IgD-negative memory B cell (primary cell): ENCODE measurements at regions not wholly inside any gene's neighbourhood (a gene's known extent, or its start where the extent isn't known, plus 50 kb on each side); places are given as distances from the start of the nearest gene placed in this dataset.

Source experiments
- H3K27ac Mint-ChIP-seq, 3 donors: one replicate each; pipeline ENCODE4 v1.8.0; 2020 to 2022; ENCODE audit warnings: mild to moderate bottlenecking in 3 of 3, mixed read lengths in 3 of 3, moderate library complexity in 1 of 3
- H3K27me3 Mint-ChIP-seq: one replicate; pipeline ENCODE4 v1.8.0; 2021; ENCODE audit warnings: mixed read lengths
- H3K36me3 Mint-ChIP-seq: one replicate; pipeline ENCODE4 v1.8.0; 2020; ENCODE audit warnings: mild to moderate bottlenecking, mixed read lengths
- H3K4me1 Mint-ChIP-seq, 3 donors: one replicate each; pipeline ENCODE4 v1.8.0; 2020 to 2022; ENCODE audit warnings: mixed read lengths in 3 of 3, mild to moderate bottlenecking in 1 of 3
- H3K4me3 Mint-ChIP-seq, 4 donors: one replicate each; pipeline ENCODE4 v1.8.0; 2020 to 2022; ENCODE audit warnings: mild to moderate bottlenecking in 4 of 4, mixed read lengths in 4 of 4, moderate library complexity in 3 of 4
- H3K9me3 Mint-ChIP-seq, 3 donors: one replicate each; pipeline ENCODE4 v1.8.0; 2020 to 2021; ENCODE audit warnings: mixed read lengths in 3 of 3, mild to moderate bottlenecking in 1 of 3

GRCh38 chr20:11094196-11094595 is 420.4 kb upstream of the JAG1 start:
- no peaks in the 10 kb centered on the region for H3K36me3 Mint-ChIP-seq
- peaks cover 0 to 12% (median 4%) of the 10 kb centered on the region in 3 donors for H3K9me3 Mint-ChIP-seq
- H3K27ac Mint-ChIP-seq, result no peak overlapping the region
- no peak overlapping the region for H3K4me3 Mint-ChIP-seq
- H3K27me3 Mint-ChIP-seq, result no peaks in the 10 kb centered on the region
- H3K4me1 Mint-ChIP-seq, result no peaks in the 10 kb centered on the region

- Mint-ChIP-seq H3K27me3 (no peaks in the 10 kb centered on the region), H3K27ac (no peak overlapping the region), H3K9me3 (peaks cover 0 to 12% (median 4%) of the 10 kb centered on the region in 3 donors), H3K4me3 (no peak overlapping the region), H3K4me1 (no peaks in the 10 kb centered on the region), H3K36me3 (no peaks in the 10 kb centered on the region)
Measured at GRCh38 chr20:11094711-11095110, 420.9 kb upstream of the JAG1 start.

GRCh38 chr20:11098888-11099287 is 425.1 kb upstream of the JAG1 start:
- no peaks in the 10 kb centered on the region for H3K4me1 Mint-ChIP-seq
- H3K4me3 Mint-ChIP-seq, result no peak overlapping the region
- no peaks in the 10 kb centered on the region for H3K27me3 Mint-ChIP-seq
- H3K27ac Mint-ChIP-seq, result no peak overlapping the region
- H3K9me3 Mint-ChIP-seq, result peaks cover 0 to 6% (median 2%) of the 10 kb centered on the region in 3 donors
- H3K36me3 Mint-ChIP-seq, result no peaks in the 10 kb centered on the region

- H3K9me3 Mint-ChIP-seq, result peaks cover 0 to 7% (median 2%) of the 10 kb centered on the region in 3 donors
- no peaks in the 10 kb centered on the region for H3K36me3 Mint-ChIP-seq
Measured at GRCh38 chr20:11101243-11101642, 427.4 kb upstream of the JAG1 start.

GRCh38 chr20:11101696-11102095 is 427.9 kb upstream of the JAG1 start:
- Mint-ChIP-seq H3K9me3 (peaks cover 0 to 6% (median 2%) of the 10 kb centered on the region in 3 donors), H3K27me3 (no peaks in the 10 kb centered on the region), H3K4me1 (no peaks in the 10 kb centered on the region), H3K36me3 (no peaks in the 10 kb centered on the region), H3K27ac (peak overlapping the region in 2 of 3 donors; percentile 37 to 40), H3K4me3 (no peak overlapping the region)

More at GRCh38 chr20:11101243-11101642, 427.4 kb upstream of the JAG1 start:
- Mint-ChIP-seq H3K4me3 (no peak overlapping the region), H3K27me3 (no peaks in the 10 kb centered on the region), H3K4me1 (no peaks in the 10 kb centered on the region), H3K27ac (peak overlapping the region in 2 of 3 donors; percentile 37 to 83)

- H3K9me3 Mint-ChIP-seq, result peaks cover 0 to 6% (median 2%) of the 10 kb centered on the region in 3 donors
- H3K4me1 Mint-ChIP-seq, result no peaks in the 10 kb centered on the region
- no peaks in the 10 kb centered on the region for H3K36me3 Mint-ChIP-seq
- no peaks in the 10 kb centered on the region for H3K27me3 Mint-ChIP-seq
- H3K4me3 Mint-ChIP-seq, result no peak overlapping the region
- H3K27ac Mint-ChIP-seq, result no peak overlapping the region
Measured at GRCh38 chr20:11103866-11104265, 430.1 kb upstream of the JAG1 start.

GRCh38 chr20:11108102-11108810 is 434.5 kb upstream of the JAG1 start:
- no peaks in the 10 kb centered on the region for H3K4me1 Mint-ChIP-seq
- no peaks in the 10 kb centered on the region for H3K36me3 Mint-ChIP-seq
- no peak overlapping the region for H3K27ac Mint-ChIP-seq
- H3K27me3 Mint-ChIP-seq, result no peaks in the 10 kb centered on the region
- H3K4me3 Mint-ChIP-seq, result no peak overlapping the region
- H3K9me3 Mint-ChIP-seq, result peaks cover 2 to 6% (median 2%) of the 10 kb centered on the region in 3 donors

- no peaks in the 10 kb centered on the region for H3K4me1 Mint-ChIP-seq
- no peak overlapping the region for H3K4me3 Mint-ChIP-seq
- no peaks in the 10 kb centered on the region for H3K36me3 Mint-ChIP-seq
- no peaks in the 10 kb centered on the region for H3K27me3 Mint-ChIP-seq
- no peak overlapping the region for H3K27ac Mint-ChIP-seq
- peaks cover 2 to 12% (median 2%) of the 10 kb centered on the region in 3 donors for H3K9me3 Mint-ChIP-seq
Measured at GRCh38 chr20:11110535-11110934, 436.7 kb upstream of the JAG1 start.

- H3K4me3 Mint-ChIP-seq, result no peak overlapping the region
- H3K27me3 Mint-ChIP-seq, result no peaks in the 10 kb centered on the region
- peaks cover 2 to 11% (median 2%) of the 10 kb centered on the region in 3 donors for H3K9me3 Mint-ChIP-seq
- H3K4me1 Mint-ChIP-seq, result no peaks in the 10 kb centered on the region
- no peaks in the 10 kb centered on the region for H3K36me3 Mint-ChIP-seq
- H3K27ac Mint-ChIP-seq, result no peak overlapping the region
Measured at GRCh38 chr20:11111191-11111590, 437.4 kb upstream of the JAG1 start.

GRCh38 chr20:11112832-11113231 is 439.0 kb upstream of the JAG1 start:
- no peak overlapping the region for H3K27ac Mint-ChIP-seq
- peaks cover 2 to 11% (median 2%) of the 10 kb centered on the region in 3 donors for H3K9me3 Mint-ChIP-seq
- H3K4me3 Mint-ChIP-seq, result no peak overlapping the region
- no peaks in the 10 kb centered on the region for H3K4me1 Mint-ChIP-seq
- H3K27me3 Mint-ChIP-seq, result no peaks in the 10 kb centered on the region
- no peaks in the 10 kb centered on the region for H3K36me3 Mint-ChIP-seq

- H3K27me3 Mint-ChIP-seq, result no peaks in the 10 kb centered on the region
Measured at GRCh38 chr20:11114382-11114781, 440.6 kb upstream of the JAG1 start.

GRCh38 chr20:11117808-11118528 is 444.2 kb upstream of the JAG1 start:
- Mint-ChIP-seq H3K4me1 (no peaks in the 10 kb centered on the region), H3K9me3 (peaks cover 0 to 11% (median 0%) of the 10 kb centered on the region in 3 donors), H3K27ac (no peak overlapping the region), H3K4me3 (no peak overlapping the region), H3K27me3 (no peaks in the 10 kb centered on the region), H3K36me3 (no peaks in the 10 kb centered on the region)

More at GRCh38 chr20:11114382-11114781, 440.6 kb upstream of the JAG1 start:
- Mint-ChIP-seq H3K4me3 (no peak overlapping the region), H3K4me1 (no peaks in the 10 kb centered on the region), H3K27ac (no peak overlapping the region), H3K9me3 (peaks cover 0 to 11% (median 2%) of the 10 kb centered on the region in 3 donors), H3K36me3 (no peaks in the 10 kb centered on the region)

GRCh38 chr20:11118802-11119380 is 445.1 kb upstream of the JAG1 start:
- Mint-ChIP-seq H3K4me1 (no peaks in the 10 kb centered on the region), H3K36me3 (peaks cover 1% of the 10 kb centered on the region), H3K27ac (no peak overlapping the region), H3K4me3 (no peak overlapping the region), H3K9me3 (peaks cover 0 to 8% (median 1%) of the 10 kb centered on the region in 3 donors), H3K27me3 (no peaks in the 10 kb centered on the region)

GRCh38 chr20:11119573-11119972 is 445.8 kb upstream of the JAG1 start:
- no peaks in the 10 kb centered on the region for H3K4me1 Mint-ChIP-seq
- H3K27ac Mint-ChIP-seq, result no peak overlapping the region
- H3K36me3 Mint-ChIP-seq, result peaks cover 1% of the 10 kb centered on the region
- H3K9me3 Mint-ChIP-seq, result peaks cover 0 to 8% (median 1%) of the 10 kb centered on the region in 3 donors
- H3K4me3 Mint-ChIP-seq, result no peak overlapping the region
- H3K27me3 Mint-ChIP-seq, result no peaks in the 10 kb centered on the region

- H3K36me3 Mint-ChIP-seq, result peaks cover 1% of the 10 kb centered on the region
- H3K9me3 Mint-ChIP-seq, result peaks cover 0 to 6% (median 4%) of the 10 kb centered on the region in 3 donors
- no peaks in the 10 kb centered on the region for H3K4me1 Mint-ChIP-seq
- no peaks in the 10 kb centered on the region for H3K27me3 Mint-ChIP-seq
- H3K4me3 Mint-ChIP-seq, result no peak overlapping the region
- H3K27ac Mint-ChIP-seq, result no peak overlapping the region
Measured at GRCh38 chr20:11120431-11120830, 446.6 kb upstream of the JAG1 start.
